GM12878 (cell line): ENCODE measurements at regions not wholly inside any gene's neighbourhood (a gene's known extent, or its start where the extent isn't known, plus 50 kb on each side); places are given as distances from the start of the nearest gene placed in this dataset.

Source experiments
- ATF2 ChIP-seq: IDR thresholded peaks from 2 replicates; pipeline ENCODE4 v1.6.1; 2012; ENCODE audit warnings: low read length, inconsistent platforms
- CHD1 ChIP-seq: IDR thresholded peaks from 2 replicates; pipeline ENCODE4 v1.6.1; 2012; ENCODE audit warnings: low read depth, low read length, improper control_type of control experiment
- CHD2 ChIP-seq: IDR thresholded peaks from 2 replicates; pipeline ENCODE4 v1.6.1; 2011; ENCODE audit warnings: low read depth, low read length, improper control_type of control experiment, borderline replicate concordance
- CTCF ChIP-seq, 3 experiments: IDR thresholded peaks in 2 of 3; conservative IDR thresholded peaks in 1 of 3; 2 replicates each; pipeline ENCODE4 v1.5.1; 2011; ENCODE audit warnings: low read depth in 3 of 3, low read length in 3 of 3, mild to moderate bottlenecking in 3 of 3, control low read depth in 2 of 3, moderate library complexity in 2 of 3, inconsistent platforms in 1 of 3, mixed read lengths in 1 of 3; ENCODE audit not compliant: control insufficient read depth in 2 of 3, insufficient read depth in 1 of 3; ENCODE audit errors: extremely low read depth in 1 of 3
- FOS ChIP-seq: IDR thresholded peaks from 3 replicates; pipeline ENCODE4 v1.6.1; 2011; ENCODE audit warnings: borderline replicate concordance; ENCODE audit not compliant: insufficient read length; ENCODE audit errors: extremely low read depth
- MTA2 ChIP-seq: fragments of 450-650 bp; IDR thresholded peaks from 2 replicates; pipeline ENCODE4 v1.6.1; 2016; ENCODE audit warnings: low read depth, mild to moderate bottlenecking, moderate library complexity
- NFYA ChIP-seq: IDR thresholded peaks from 2 replicates; pipeline ENCODE4 v1.6.1; 2011; ENCODE audit warnings: low read depth, mild to moderate bottlenecking, low read length, improper control_type of control experiment, borderline replicate concordance
- PBX3 ChIP-seq: IDR thresholded peaks from 2 replicates; pipeline ENCODE4 v1.6.1; 2011; ENCODE audit warnings: mild to moderate bottlenecking, low read depth, low read length, moderate library complexity; ENCODE audit not compliant: insufficient replicate concordance
- POLR2A ChIP-seq: IDR thresholded peaks from 2 replicates; pipeline ENCODE4 v1.6.1; 2011; ENCODE audit warnings: low read depth, mild to moderate bottlenecking, low read length
- RAD21 ChIP-seq: IDR thresholded peaks from 2 replicates; pipeline ENCODE4 v1.6.1; 2011; ENCODE audit warnings: mild to moderate bottlenecking, low read depth, low read length, moderate library complexity; ENCODE audit not compliant: insufficient read depth
- REST ChIP-seq: IDR thresholded peaks from 2 replicates; pipeline ENCODE4 v1.6.1; 2012; ENCODE audit warnings: mild to moderate bottlenecking, low read depth, low read length
- USF1 ChIP-seq: IDR thresholded peaks from 2 replicates; pipeline ENCODE4 v1.6.1; 2011; ENCODE audit warnings: borderline replicate concordance, low read depth, mild to moderate bottlenecking, moderate library complexity, mixed read lengths, low read length; ENCODE audit not compliant: insufficient read depth; ENCODE audit errors: extremely low read length
- ZBTB33 ChIP-seq: fragments of 450-650 bp; IDR thresholded peaks from 2 replicates; pipeline ENCODE4 v1.6.1; 2017; ENCODE audit warnings: mild to moderate bottlenecking

GRCh38 chr15:81768773-81769172, 277.0 kb downstream of the MEX3B start:
- TF ChIP-seq USF1 (no peak), CHD1 (no peak), FOS (no peak), RAD21 (no peak), ZBTB33 (no peak), REST (no peak), CTCF (IDR thresholded peaks at IDR 0.05 in 2 of 3, conservative IDR thresholded peaks at IDR 0.05 in 1 of 3; ENCODE audit: control insufficient read depth in 2 of 3, extremely low read depth in 1 of 3, insufficient read depth in 1 of 3, low read depth in 3 of 3, low read length in 3 of 3) (no peak), NFYA (no peak), MTA2 (no peak), CHD2 (no peak), PBX3 (no peak), ATF2 (no peak), POLR2A (no peak)
